H1 (cell line): ENCODE measurements at regions not wholly inside any gene's neighbourhood (a gene's known extent, or its start where the extent isn't known, plus 50 kb on each side); places are given as distances from the start of the nearest gene placed in this dataset.

Experiments
- CTCF ChIA-PET: fragments of 300-600 bp; sonication (Branson Sonifier 250); formaldehyde crosslinking; loops from one replicate; lab custom pipeline; 2021; ENCODE audit not compliant: partially characterized antibody; lab: Charles Lee
- POLR2A ChIA-PET: fragments of 300-600 bp; sonication (Branson Sonifier 250); formaldehyde crosslinking; loops from one replicate; lab custom pipeline; 2021; ENCODE audit warnings: inconsistent platforms; ENCODE audit not compliant: partially characterized antibody; lab: Charles Lee
- DNase-seq, 2 experiments: peaks; one replicate each; pipeline versions ENCODE4 v3.0.0 to v3.0.0-alpha.2; 2010 to 2022; ENCODE audit warnings: low spot score in 2 of 2, low read depth in 1 of 2, mixed read lengths in 1 of 2
- FAIRE-seq: peaks from 2 replicates; lab custom pipeline; 2011; peaks lifted over from hg19 to GRCh38; lab: Jason Lieb, UNC
- H2AFZ ChIP-seq: 2 replicates; pipeline ENCODE4 v1.8.1; 2012; ENCODE audit warnings: low read length, inconsistent platforms
- H2AK5ac ChIP-seq: 2 replicates; pipeline ENCODE4 v1.6.1; 2013; ENCODE audit warnings: low read depth, low read length
- H2BK120ac ChIP-seq: replicated peaks from 2 replicates; pipeline ENCODE3; 2013; ENCODE audit warnings: low read depth, low read length, inconsistent platforms
- H2BK12ac ChIP-seq: 2 replicates; pipeline ENCODE4 v1.6.1; 2013; ENCODE audit warnings: low read depth, low read length
- H2BK15ac ChIP-seq: 2 replicates; pipeline ENCODE4 v1.6.1; 2013; ENCODE audit warnings: low read length
- H2BK20ac ChIP-seq: 2 replicates; pipeline ENCODE4 v1.6.1; 2013; ENCODE audit warnings: low read length
- H2BK5ac ChIP-seq: 2 replicates; pipeline ENCODE4 v1.6.1; 2013; ENCODE audit warnings: low read depth, low read length
- H3K14ac ChIP-seq: 2 replicates; pipeline ENCODE4 v1.6.1; 2013; ENCODE audit warnings: inconsistent platforms; ENCODE audit not compliant: insufficient read length
- H3K18ac ChIP-seq: 2 replicates; pipeline ENCODE4 v1.6.1; 2013; ENCODE audit warnings: low read length; ENCODE audit errors: extremely low read depth
- H3K23ac ChIP-seq: 2 replicates; pipeline ENCODE4 v1.6.1; 2013; ENCODE audit warnings: inconsistent platforms; ENCODE audit not compliant: insufficient read length
- H3K23me2 ChIP-seq: 2 replicates; pipeline ENCODE4 v1.6.1; 2013; ENCODE audit warnings: low read depth, low read length
- H3K27ac ChIP-seq: 2 replicates; pipeline ENCODE4 v1.6.1; 2011; ENCODE audit warnings: low read depth, low read length, inconsistent platforms
- H3K27me3 ChIP-seq, 4 experiments: replicated peaks in 1 of 4; 1 replicate in 1 of 4; 2 replicates in 3 of 4; pipeline versions ENCODE4 v1.6.1 to v1.8.1; 2011 to 2013; ENCODE audit warnings: low read length in 3 of 4, mild to moderate bottlenecking in 3 of 4, inconsistent platforms in 2 of 4, mixed read lengths in 2 of 4, moderate library complexity in 1 of 4; ENCODE audit not compliant: control insufficient read depth in 3 of 4, insufficient read depth in 3 of 4; ENCODE audit errors: extremely low read depth in 1 of 4
- H3K36me3 ChIP-seq, 4 experiments: 2 replicates each; pipeline versions ENCODE4 v1.6.1 to v1.8.1; 2011 to 2013; ENCODE audit warnings: mild to moderate bottlenecking in 4 of 4, low read length in 3 of 4, moderate library complexity in 2 of 4, control low read depth in 1 of 4, inconsistent platforms in 1 of 4; ENCODE audit not compliant: insufficient read depth in 4 of 4, control insufficient read depth in 2 of 4
- H3K4ac ChIP-seq: replicated peaks from 2 replicates; pipeline ENCODE3; 2013; ENCODE audit warnings: low read length, low read depth, mixed read lengths, inconsistent platforms; ENCODE audit not compliant: insufficient read length
- H3K4me1 ChIP-seq, 4 experiments: replicated peaks in 1 of 4; 1 replicate in 1 of 4; 2 replicates in 3 of 4; pipeline versions ENCODE4 v1.6.1 to v1.8.1; 2011 to 2013; ENCODE audit warnings: low read length in 3 of 4, inconsistent platforms in 2 of 4, mixed read lengths in 1 of 4; ENCODE audit not compliant: insufficient read depth in 4 of 4, control insufficient read depth in 3 of 4
- H3K4me2 ChIP-seq, 2 experiments: 2 replicates each; pipeline versions ENCODE4 v1.6.1 to v1.8.1; 2011 to 2013; ENCODE audit warnings: low read depth in 2 of 2, low read length in 2 of 2, control low read depth in 1 of 2, inconsistent platforms in 1 of 2, mild to moderate bottlenecking in 1 of 2; ENCODE audit not compliant: insufficient read depth in 1 of 2
- H3K4me3 ChIP-seq, 4 experiments: fragments of 200-600, 300-600 bp in 1 of 4; sonication (generic), shearing (Covaris generic), sonication (Bioruptor Twin) in 1 of 4; 2 replicates each; pipeline versions ENCODE4 v1.5.1 to v1.8.1; 2011 to 2016; ENCODE audit warnings: low read length in 4 of 4, low read depth in 3 of 4, control low read depth in 2 of 4, inconsistent platforms in 2 of 4, mild to moderate bottlenecking in 2 of 4, mixed read lengths in 1 of 4, moderate library complexity in 1 of 4; ENCODE audit not compliant: insufficient read depth in 2 of 4; ENCODE audit errors: extremely low read depth in 1 of 4
- H3K56ac ChIP-seq: replicated peaks from 2 replicates; pipeline ENCODE3; 2013; ENCODE audit warnings: low read depth, mild to moderate bottlenecking, mixed read lengths, low read length, inconsistent platforms; ENCODE audit not compliant: insufficient read length
- H3K79me1 ChIP-seq: 2 replicates; pipeline ENCODE4 v1.6.1; 2013; ENCODE audit warnings: low read depth, low read length, control low read depth
- H3K79me2 ChIP-seq, 2 experiments: 2 replicates each; pipeline versions ENCODE4 v1.6.1 to v1.8.1; 2012 to 2013; ENCODE audit warnings: low read length in 2 of 2, mild to moderate bottlenecking in 2 of 2, inconsistent platforms in 1 of 2; ENCODE audit not compliant: insufficient read depth in 2 of 2, control insufficient read depth in 1 of 2
- H3K9ac ChIP-seq, 4 experiments: replicated peaks in 1 of 4; 1 replicate in 1 of 4; 2 replicates in 3 of 4; pipeline versions ENCODE4 v1.6.1 to v1.8.1; 2011 to 2013; ENCODE audit warnings: low read depth in 3 of 4, low read length in 3 of 4, control low read depth in 2 of 4, mild to moderate bottlenecking in 2 of 4, moderate library complexity in 2 of 4, inconsistent platforms in 1 of 4; ENCODE audit errors: extremely low read depth in 1 of 4
- H3K9me3 ChIP-seq, 2 experiments: 2 replicates each; pipeline versions ENCODE4 v1.6.1 to v1.8.1; 2012 to 2013; ENCODE audit warnings: mild to moderate bottlenecking in 2 of 2, moderate library complexity in 2 of 2, control low read depth in 1 of 2, inconsistent platforms in 1 of 2, low read depth in 1 of 2, low read length in 1 of 2, mixed read lengths in 1 of 2; ENCODE audit not compliant: insufficient read depth in 2 of 2
- H4K20me1 ChIP-seq, 2 experiments: replicated peaks in 1 of 2; 2 replicates each; pipeline versions ENCODE3 to v1.8.1; 2011 to 2013; ENCODE audit warnings: inconsistent platforms in 2 of 2, low read length in 2 of 2, mild to moderate bottlenecking in 1 of 2; ENCODE audit not compliant: insufficient read depth in 2 of 2, control insufficient read depth in 1 of 2
- H4K5ac ChIP-seq: 2 replicates; pipeline ENCODE4 v1.6.1; 2013; ENCODE audit warnings: low read length, low read depth, mixed read lengths, inconsistent platforms; ENCODE audit not compliant: insufficient read length
- H4K8ac ChIP-seq: 2 replicates; pipeline ENCODE4 v1.8.0; 2013; ENCODE audit warnings: mild to moderate bottlenecking, moderate library complexity, low read length, inconsistent platforms; ENCODE audit not compliant: insufficient read depth; ENCODE audit errors: extremely low read depth
- H4K91ac ChIP-seq: replicated peaks from 2 replicates; pipeline ENCODE3; 2013; ENCODE audit warnings: low read length, mixed read lengths, inconsistent platforms; ENCODE audit not compliant: insufficient read length
- BACH1 ChIP-seq: IDR thresholded peaks from 2 replicates; pipeline ENCODE4 v1.6.1; 2012; ENCODE audit warnings: low read length, improper control_type of control experiment
- CTCF ChIP-seq, 3 experiments: IDR thresholded peaks; 1 replicate in 2 of 3; 2 replicates in 1 of 3; pipeline versions ENCODE4 v1.5.1 to v1.6.1; 2011; ENCODE audit warnings: low read length in 3 of 3, mild to moderate bottlenecking in 3 of 3, inconsistent platforms in 2 of 3, low read depth in 1 of 3, moderate library complexity in 1 of 3; ENCODE audit not compliant: insufficient read depth in 1 of 3; ENCODE audit errors: control extremely low read depth in 1 of 3
- HDAC6 ChIP-seq: IDR thresholded peaks from one replicate; pipeline ENCODE4 v1.7.1; 2012; ENCODE audit warnings: low read depth, mild to moderate bottlenecking, inconsistent platforms, low read length, moderate library complexity
- JUN ChIP-seq: IDR thresholded peaks from 2 replicates; pipeline ENCODE4 v1.6.1; 2011; ENCODE audit warnings: low read depth, mild to moderate bottlenecking, improper control_type of control experiment, low read length
- MAX ChIP-seq: IDR thresholded peaks from 2 replicates; pipeline ENCODE4 v1.6.1; 2012; ENCODE audit warnings: inconsistent platforms
- POLR2AphosphoS5 ChIP-seq: IDR thresholded peaks from 2 replicates; pipeline ENCODE4 v1.6.1; 2011; ENCODE audit warnings: low read depth, low read length
- SIRT6 ChIP-seq: IDR thresholded peaks from one replicate; pipeline ENCODE4 v1.7.1; 2012; ENCODE audit warnings: low read length, inconsistent platforms
- SP4 ChIP-seq: IDR thresholded peaks from 2 replicates; pipeline ENCODE4 v1.6.1; 2012; ENCODE audit warnings: low read length, inconsistent platforms
- TAF1 ChIP-seq: IDR thresholded peaks from 2 replicates; pipeline ENCODE4 v1.6.1; 2011; ENCODE audit warnings: mild to moderate bottlenecking, low read depth, low read length
- TBP ChIP-seq: IDR thresholded peaks from 2 replicates; pipeline ENCODE4 v1.6.1; 2011; ENCODE audit warnings: low read depth, low read length, improper control_type of control experiment
- WGBS, 2 experiments: shearing (Covaris generic) in 1 of 2; methylation state at CpG; one replicate each; pipeline versions ENCODE4 v1.1.6 to v1.1.7; 2013 to 2015; ENCODE audit warnings: low lambda C conversion rate in 2 of 2, mixed read lengths in 2 of 2, inconsistent platforms in 1 of 2, low coverage in 1 of 2, missing lambda C conversion rate in 1 of 2; ENCODE audit not compliant: insufficient replicate concordance in 2 of 2, insufficient coverage in 1 of 2, insufficient read length in 1 of 2; ENCODE audit errors: extremely low coverage in 1 of 2, missing lambda C conversion rate in 1 of 2; 5-methylcytosine and 5-hydroxymethylcytosine counted together
- TF ChIP-seq, protein P1 (sequence below): IDR thresholded peaks from 2 replicates; pipeline ENCODE4 v1.6.1; 2012; ENCODE audit warnings: low read length, inconsistent platforms

- Histone ChIP-seq H3K23ac (no peak overlapping the region), H3K4me1 (no peaks in the 10 kb centered on the region), H4K91ac (no peak overlapping the region), H3K18ac (no peak overlapping the region), H3K23me2 (no peaks in the 10 kb centered on the region), H2BK12ac (no peak overlapping the region), H3K56ac (no peak overlapping the region), H2AK5ac (no peak overlapping the region), H3K4me2 (no peak overlapping the region), H3K9ac (no peak overlapping the region), H3K9me3 (peaks cover 0 to under 1% of the 10 kb centered on the region in 2 experiments; a peak in 1 of 4 replicates), H3K79me1 (no peaks in the 10 kb centered on the region), H3K79me2 (no peaks in the 10 kb centered on the region), H4K5ac (no peak overlapping the region), H3K27me3 (no peaks in the 10 kb centered on the region), H4K20me1 (no peaks in the 10 kb centered on the region), H2BK5ac (no peak overlapping the region), H3K27ac (no peak overlapping the region), H2BK20ac (no peak overlapping the region), H2AFZ (peak overlapping the region; percentile 94), H3K14ac (no peak overlapping the region), H2BK120ac (no peak overlapping the region), H3K4me3 (no peak overlapping the region), H3K36me3 (no peaks in the 10 kb centered on the region), H3K4ac (no peak overlapping the region), H2BK15ac (no peak overlapping the region), H4K8ac (no peak overlapping the region)
- no peak for FAIRE-seq
- WGBS, 2 experiments, result 93% methylated on average over 3 of the region's 3 CpGs; no CpG with 5 or more reads in 1 of the 2 experiments
- ChIA-PET POLR2A (no interaction called here), CTCF (interaction anchor here (1.0 to 1.9 kb wide), 3 partner anchors 10 to 64 kb away, joined by 3 to 5 read pairs (median 3); no protein-coding TSS in a partner anchor)
- no peak for DNase-seq
- TF ChIP-seq, protein P1, sequence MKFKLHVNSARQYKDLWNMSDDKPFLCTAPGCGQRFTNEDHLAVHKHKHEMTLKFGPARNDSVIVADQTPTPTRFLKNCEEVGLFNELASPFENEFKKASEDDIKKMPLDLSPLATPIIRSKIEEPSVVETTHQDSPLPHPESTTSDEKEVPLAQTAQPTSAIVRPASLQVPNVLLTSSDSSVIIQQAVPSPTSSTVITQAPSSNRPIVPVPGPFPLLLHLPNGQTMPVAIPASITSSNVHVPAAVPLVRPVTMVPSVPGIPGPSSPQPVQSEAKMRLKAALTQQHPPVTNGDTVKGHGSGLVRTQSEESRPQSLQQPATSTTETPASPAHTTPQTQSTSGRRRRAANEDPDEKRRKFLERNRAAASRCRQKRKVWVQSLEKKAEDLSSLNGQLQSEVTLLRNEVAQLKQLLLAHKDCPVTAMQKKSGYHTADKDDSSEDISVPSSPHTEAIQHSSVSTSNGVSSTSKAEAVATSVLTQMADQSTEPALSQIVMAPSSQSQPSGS, result no peak
- no peak for TF ChIP-seq CTCF (IDR thresholded peaks at IDR 0.05; ENCODE audit: control extremely low read depth in 1 of 3, insufficient read depth in 1 of 3, low read depth in 1 of 3, low read length in 3 of 3)
- TF ChIP-seq POLR2AphosphoS5, result no peak
- TF ChIP-seq TAF1, result no peak
- no peak for TF ChIP-seq MAX
- no peak for TF ChIP-seq SP4
- no peak for TF ChIP-seq TBP
- no peak for TF ChIP-seq JUN
- TF ChIP-seq HDAC6, result no peak
- no peak for TF ChIP-seq BACH1
- TF ChIP-seq SIRT6, result no peak
Measured at GRCh38 chr1:105072446-105072845, 1322.7 kb downstream of the AMY1C start.
